H1 (cell line): ENCODE measurements at regions not wholly inside any gene's neighbourhood (a gene's known extent, or its start where the extent isn't known, plus 50 kb on each side); places are given as distances from the start of the nearest gene placed in this dataset.

Experiments
- CTCF ChIA-PET: fragments of 300-600 bp; sonication (Branson Sonifier 250); formaldehyde crosslinking; loops from one replicate; lab custom pipeline; 2021; ENCODE audit not compliant: partially characterized antibody; lab: Charles Lee
- POLR2A ChIA-PET: fragments of 300-600 bp; sonication (Branson Sonifier 250); formaldehyde crosslinking; loops from one replicate; lab custom pipeline; 2021; ENCODE audit warnings: inconsistent platforms; ENCODE audit not compliant: partially characterized antibody; lab: Charles Lee
- DNase-seq, 2 experiments: peaks; one replicate each; pipeline versions ENCODE4 v3.0.0 to v3.0.0-alpha.2; 2010 to 2022; ENCODE audit warnings: low spot score in 2 of 2, low read depth in 1 of 2, mixed read lengths in 1 of 2
- FAIRE-seq: peaks from 2 replicates; lab custom pipeline; 2011; peaks lifted over from hg19 to GRCh38; lab: Jason Lieb, UNC
- H2AFZ ChIP-seq: 2 replicates; pipeline ENCODE4 v1.8.1; 2012; ENCODE audit warnings: low read length, inconsistent platforms
- H2AK5ac ChIP-seq: 2 replicates; pipeline ENCODE4 v1.6.1; 2013; ENCODE audit warnings: low read depth, low read length
- H2BK120ac ChIP-seq: replicated peaks from 2 replicates; pipeline ENCODE3; 2013; ENCODE audit warnings: low read depth, low read length, inconsistent platforms
- H2BK12ac ChIP-seq: 2 replicates; pipeline ENCODE4 v1.6.1; 2013; ENCODE audit warnings: low read depth, low read length
- H2BK15ac ChIP-seq: 2 replicates; pipeline ENCODE4 v1.6.1; 2013; ENCODE audit warnings: low read length
- H2BK20ac ChIP-seq: 2 replicates; pipeline ENCODE4 v1.6.1; 2013; ENCODE audit warnings: low read length
- H2BK5ac ChIP-seq: 2 replicates; pipeline ENCODE4 v1.6.1; 2013; ENCODE audit warnings: low read depth, low read length
- H3K14ac ChIP-seq: 2 replicates; pipeline ENCODE4 v1.6.1; 2013; ENCODE audit warnings: inconsistent platforms; ENCODE audit not compliant: insufficient read length
- H3K18ac ChIP-seq: 2 replicates; pipeline ENCODE4 v1.6.1; 2013; ENCODE audit warnings: low read length; ENCODE audit errors: extremely low read depth
- H3K23ac ChIP-seq: 2 replicates; pipeline ENCODE4 v1.6.1; 2013; ENCODE audit warnings: inconsistent platforms; ENCODE audit not compliant: insufficient read length
- H3K23me2 ChIP-seq: 2 replicates; pipeline ENCODE4 v1.6.1; 2013; ENCODE audit warnings: low read depth, low read length
- H3K27ac ChIP-seq: 2 replicates; pipeline ENCODE4 v1.6.1; 2011; ENCODE audit warnings: low read depth, low read length, inconsistent platforms
- H3K27me3 ChIP-seq, 4 experiments: replicated peaks in 1 of 4; 1 replicate in 1 of 4; 2 replicates in 3 of 4; pipeline versions ENCODE4 v1.6.1 to v1.8.1; 2011 to 2013; ENCODE audit warnings: low read length in 3 of 4, mild to moderate bottlenecking in 3 of 4, inconsistent platforms in 2 of 4, mixed read lengths in 2 of 4, moderate library complexity in 1 of 4; ENCODE audit not compliant: control insufficient read depth in 3 of 4, insufficient read depth in 3 of 4; ENCODE audit errors: extremely low read depth in 1 of 4
- H3K36me3 ChIP-seq, 4 experiments: 2 replicates each; pipeline versions ENCODE4 v1.6.1 to v1.8.1; 2011 to 2013; ENCODE audit warnings: mild to moderate bottlenecking in 4 of 4, low read length in 3 of 4, moderate library complexity in 2 of 4, control low read depth in 1 of 4, inconsistent platforms in 1 of 4; ENCODE audit not compliant: insufficient read depth in 4 of 4, control insufficient read depth in 2 of 4
- H3K4ac ChIP-seq: replicated peaks from 2 replicates; pipeline ENCODE3; 2013; ENCODE audit warnings: low read length, low read depth, mixed read lengths, inconsistent platforms; ENCODE audit not compliant: insufficient read length
- H3K4me1 ChIP-seq, 4 experiments: replicated peaks in 1 of 4; 1 replicate in 1 of 4; 2 replicates in 3 of 4; pipeline versions ENCODE4 v1.6.1 to v1.8.1; 2011 to 2013; ENCODE audit warnings: low read length in 3 of 4, inconsistent platforms in 2 of 4, mixed read lengths in 1 of 4; ENCODE audit not compliant: insufficient read depth in 4 of 4, control insufficient read depth in 3 of 4
- H3K4me2 ChIP-seq, 2 experiments: 2 replicates each; pipeline versions ENCODE4 v1.6.1 to v1.8.1; 2011 to 2013; ENCODE audit warnings: low read depth in 2 of 2, low read length in 2 of 2, control low read depth in 1 of 2, inconsistent platforms in 1 of 2, mild to moderate bottlenecking in 1 of 2; ENCODE audit not compliant: insufficient read depth in 1 of 2
- H3K4me3 ChIP-seq, 4 experiments: fragments of 200-600, 300-600 bp in 1 of 4; sonication (generic), shearing (Covaris generic), sonication (Bioruptor Twin) in 1 of 4; 2 replicates each; pipeline versions ENCODE4 v1.5.1 to v1.8.1; 2011 to 2016; ENCODE audit warnings: low read length in 4 of 4, low read depth in 3 of 4, control low read depth in 2 of 4, inconsistent platforms in 2 of 4, mild to moderate bottlenecking in 2 of 4, mixed read lengths in 1 of 4, moderate library complexity in 1 of 4; ENCODE audit not compliant: insufficient read depth in 2 of 4; ENCODE audit errors: extremely low read depth in 1 of 4
- H3K56ac ChIP-seq: replicated peaks from 2 replicates; pipeline ENCODE3; 2013; ENCODE audit warnings: low read depth, mild to moderate bottlenecking, mixed read lengths, low read length, inconsistent platforms; ENCODE audit not compliant: insufficient read length
- H3K79me1 ChIP-seq: 2 replicates; pipeline ENCODE4 v1.6.1; 2013; ENCODE audit warnings: low read depth, low read length, control low read depth
- H3K79me2 ChIP-seq, 2 experiments: 2 replicates each; pipeline versions ENCODE4 v1.6.1 to v1.8.1; 2012 to 2013; ENCODE audit warnings: low read length in 2 of 2, mild to moderate bottlenecking in 2 of 2, inconsistent platforms in 1 of 2; ENCODE audit not compliant: insufficient read depth in 2 of 2, control insufficient read depth in 1 of 2
- H3K9ac ChIP-seq, 4 experiments: replicated peaks in 1 of 4; 1 replicate in 1 of 4; 2 replicates in 3 of 4; pipeline versions ENCODE4 v1.6.1 to v1.8.1; 2011 to 2013; ENCODE audit warnings: low read depth in 3 of 4, low read length in 3 of 4, control low read depth in 2 of 4, mild to moderate bottlenecking in 2 of 4, moderate library complexity in 2 of 4, inconsistent platforms in 1 of 4; ENCODE audit errors: extremely low read depth in 1 of 4
- H3K9me3 ChIP-seq, 2 experiments: 2 replicates each; pipeline versions ENCODE4 v1.6.1 to v1.8.1; 2012 to 2013; ENCODE audit warnings: mild to moderate bottlenecking in 2 of 2, moderate library complexity in 2 of 2, control low read depth in 1 of 2, inconsistent platforms in 1 of 2, low read depth in 1 of 2, low read length in 1 of 2, mixed read lengths in 1 of 2; ENCODE audit not compliant: insufficient read depth in 2 of 2
- H4K20me1 ChIP-seq, 2 experiments: replicated peaks in 1 of 2; 2 replicates each; pipeline versions ENCODE3 to v1.8.1; 2011 to 2013; ENCODE audit warnings: inconsistent platforms in 2 of 2, low read length in 2 of 2, mild to moderate bottlenecking in 1 of 2; ENCODE audit not compliant: insufficient read depth in 2 of 2, control insufficient read depth in 1 of 2
- H4K5ac ChIP-seq: 2 replicates; pipeline ENCODE4 v1.6.1; 2013; ENCODE audit warnings: low read length, low read depth, mixed read lengths, inconsistent platforms; ENCODE audit not compliant: insufficient read length
- H4K8ac ChIP-seq: 2 replicates; pipeline ENCODE4 v1.8.0; 2013; ENCODE audit warnings: mild to moderate bottlenecking, moderate library complexity, low read length, inconsistent platforms; ENCODE audit not compliant: insufficient read depth; ENCODE audit errors: extremely low read depth
- H4K91ac ChIP-seq: replicated peaks from 2 replicates; pipeline ENCODE3; 2013; ENCODE audit warnings: low read length, mixed read lengths, inconsistent platforms; ENCODE audit not compliant: insufficient read length
- POLR2AphosphoS5 ChIP-seq: IDR thresholded peaks from 2 replicates; pipeline ENCODE4 v1.6.1; 2011; ENCODE audit warnings: low read depth, low read length
- RXRA ChIP-seq: IDR thresholded peaks from 2 replicates; pipeline ENCODE4 v1.6.1; 2011; ENCODE audit warnings: low read depth, mild to moderate bottlenecking, low read length, moderate library complexity; ENCODE audit not compliant: insufficient read depth
- SIN3A ChIP-seq, 2 experiments: IDR thresholded peaks in 1 of 2; conservative IDR thresholded peaks in 1 of 2; 2 replicates each; pipeline ENCODE4 v1.6.1; 2011 to 2012; ENCODE audit warnings: low read length in 2 of 2, improper control_type of control experiment in 1 of 2, low read depth in 1 of 2, mild to moderate bottlenecking in 1 of 2
- TAF7 ChIP-seq: optimal IDR thresholded peaks from 2 replicates; pipeline ENCODE3; 2011; ENCODE audit warnings: low read depth, mild to moderate bottlenecking, inconsistent platforms, low read length, moderate library complexity, borderline replicate concordance
- WGBS, 2 experiments: shearing (Covaris generic) in 1 of 2; methylation state at CpG; one replicate each; pipeline versions ENCODE4 v1.1.6 to v1.1.7; 2013 to 2015; ENCODE audit warnings: low lambda C conversion rate in 2 of 2, mixed read lengths in 2 of 2, inconsistent platforms in 1 of 2, low coverage in 1 of 2, missing lambda C conversion rate in 1 of 2; ENCODE audit not compliant: insufficient replicate concordance in 2 of 2, insufficient coverage in 1 of 2, insufficient read length in 1 of 2; ENCODE audit errors: extremely low coverage in 1 of 2, missing lambda C conversion rate in 1 of 2; 5-methylcytosine and 5-hydroxymethylcytosine counted together

DNA sequence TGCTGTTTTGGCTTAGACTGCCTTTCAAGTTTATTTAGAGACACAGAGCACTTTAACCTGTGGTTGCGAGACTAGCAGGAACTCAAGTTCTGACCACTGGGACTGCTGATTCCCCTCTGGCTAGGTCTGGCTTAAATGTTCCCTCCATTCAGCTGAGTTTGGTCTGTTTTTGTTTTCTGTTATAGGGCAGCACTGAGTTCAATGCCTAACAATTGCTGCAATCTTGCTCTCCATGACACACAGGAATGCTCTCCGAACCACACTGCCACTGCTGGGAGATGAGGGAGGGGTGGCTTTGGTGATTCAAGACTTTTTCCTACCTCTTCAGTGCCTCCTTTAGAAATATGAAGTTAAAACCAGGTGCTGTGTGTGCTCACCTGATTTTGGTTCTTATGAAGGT, 106.3 kb upstream of the EOLA2 start:
- DNase-seq (no peak), FAIRE-seq (no peak)
- TF ChIP-seq TAF7 (no peak), POLR2AphosphoS5 (no peak), SIN3A (conservative IDR thresholded peaks at IDR 0.05 in 1 of 2, IDR thresholded peaks at IDR 0.05 in 1 of 2; ENCODE audit: low read depth in 1 of 2, low read length in 2 of 2) (no peak), RXRA (no peak)
- Histone ChIP-seq H2BK15ac (no peak overlapping the region), H3K79me1 (no peaks in the 10 kb centered on the region), H3K23ac (no peak overlapping the region), H2BK12ac (no peak overlapping the region), H3K9me3 (no peaks in the 10 kb centered on the region), H3K4me1 (no peaks in the 10 kb centered on the region), H4K8ac (no peak overlapping the region), H3K27me3 (no peaks in the 10 kb centered on the region), H3K14ac (no peak overlapping the region), H2BK5ac (no peak overlapping the region), H2BK120ac (no peak overlapping the region), H3K79me2 (no peaks in the 10 kb centered on the region), H4K20me1 (no peaks in the 10 kb centered on the region), H3K4me3 (no peak overlapping the region), H3K56ac (no peak overlapping the region), H2BK20ac (no peak overlapping the region), H3K9ac (no peak overlapping the region), H3K27ac (no peak overlapping the region), H3K18ac (no peak overlapping the region), H4K5ac (no peak overlapping the region), H2AFZ (no peak overlapping the region), H4K91ac (no peak overlapping the region), H3K4me2 (no peak overlapping the region), H3K4ac (no peak overlapping the region), H3K23me2 (no peaks in the 10 kb centered on the region), H2AK5ac (no peak overlapping the region), H3K36me3 (no peaks in the 10 kb centered on the region)
- ChIA-PET CTCF (no interaction called here), POLR2A (no interaction called here)
- 0% methylated on average over 1 of the region's 2 CpGs; no CpG with 5 or more reads in 1 of the 2 experiments for WGBS, 2 experiments
